LNCAP (cell line): ENCODE measurements at regions not wholly inside any gene's neighbourhood (a gene's known extent, or its start where the extent isn't known, plus 50 kb on each side); places are given as distances from the start of the nearest gene placed in this dataset.

Experiments
- CTCF ChIP-seq: fragments of 450-650 bp; IDR thresholded peaks from 2 replicates; pipeline ENCODE4 v1.5.1; 2017; ENCODE audit warnings: mild to moderate bottlenecking

- no peak for TF ChIP-seq CTCF
Observed at GRCh38 chr13:107035186-107035585, 467.2 kb upstream of the ARGLU1 start.

GRCh38 chr13:107034236-107034872 lies 466.4 kb upstream of the ARGLU1 start:
- no peak for TF ChIP-seq CTCF

- TF ChIP-seq CTCF, result no peak
Observed at GRCh38 chr13:107031716-107032115, 463.8 kb upstream of the ARGLU1 start.

GRCh38 chr13:107028751-107029150 lies 460.8 kb upstream of the ARGLU1 start:
- no peak for TF ChIP-seq CTCF

- TF ChIP-seq CTCF, result no peak
Observed at GRCh38 chr13:107025991-107026390, 458.1 kb upstream of the ARGLU1 start.

- no peak for TF ChIP-seq CTCF
Observed at GRCh38 chr13:107023335-107023734, 455.4 kb upstream of the ARGLU1 start.

GRCh38 chr13:107020393-107020792 lies 452.5 kb upstream of the ARGLU1 start:
- no peak for TF ChIP-seq CTCF

GRCh38 chr13:107018285-107018684 lies 450.3 kb upstream of the ARGLU1 start:
- no peak for TF ChIP-seq CTCF
